ENCODE measurements at regions not wholly inside any gene's neighbourhood (a gene's known extent, or its start where the extent isn't known, plus 50 kb on each side); places are given as distances from the start of the nearest gene placed in this dataset.

DNA sequence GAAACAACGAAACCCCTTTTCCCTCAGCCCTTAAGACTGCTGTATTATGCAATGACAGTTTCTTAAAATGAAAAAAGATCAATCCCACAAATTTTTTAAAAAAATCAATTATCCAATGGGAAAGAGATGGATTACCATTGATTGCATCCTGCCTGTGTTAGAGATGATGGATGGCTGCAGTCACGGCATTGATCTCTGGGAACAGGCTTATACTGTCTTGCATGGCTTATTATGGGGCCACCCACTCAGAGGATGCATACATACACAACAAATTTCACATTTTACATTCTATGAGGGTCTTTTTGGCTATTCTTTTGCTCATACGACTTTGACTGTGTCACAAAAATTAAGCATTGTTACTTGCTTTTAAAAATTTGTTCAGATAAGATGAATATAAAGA, 724.3 kb downstream of the HDGFL1 start:
- no peak for TF ChIP-seq RAD21 (conservative IDR thresholded peaks at IDR 0.05)
- no peak for TF ChIP-seq EZH2 (IDR thresholded peaks at IDR 0.05; ENCODE audit: borderline replicate concordance, insufficient read depth, low read length, poor library complexity, severe bottlenecking)
- no peak for TF ChIP-seq REST (IDR thresholded peaks at IDR 0.05; ENCODE audit: borderline replicate concordance)
- TF ChIP-seq, protein P1, sequence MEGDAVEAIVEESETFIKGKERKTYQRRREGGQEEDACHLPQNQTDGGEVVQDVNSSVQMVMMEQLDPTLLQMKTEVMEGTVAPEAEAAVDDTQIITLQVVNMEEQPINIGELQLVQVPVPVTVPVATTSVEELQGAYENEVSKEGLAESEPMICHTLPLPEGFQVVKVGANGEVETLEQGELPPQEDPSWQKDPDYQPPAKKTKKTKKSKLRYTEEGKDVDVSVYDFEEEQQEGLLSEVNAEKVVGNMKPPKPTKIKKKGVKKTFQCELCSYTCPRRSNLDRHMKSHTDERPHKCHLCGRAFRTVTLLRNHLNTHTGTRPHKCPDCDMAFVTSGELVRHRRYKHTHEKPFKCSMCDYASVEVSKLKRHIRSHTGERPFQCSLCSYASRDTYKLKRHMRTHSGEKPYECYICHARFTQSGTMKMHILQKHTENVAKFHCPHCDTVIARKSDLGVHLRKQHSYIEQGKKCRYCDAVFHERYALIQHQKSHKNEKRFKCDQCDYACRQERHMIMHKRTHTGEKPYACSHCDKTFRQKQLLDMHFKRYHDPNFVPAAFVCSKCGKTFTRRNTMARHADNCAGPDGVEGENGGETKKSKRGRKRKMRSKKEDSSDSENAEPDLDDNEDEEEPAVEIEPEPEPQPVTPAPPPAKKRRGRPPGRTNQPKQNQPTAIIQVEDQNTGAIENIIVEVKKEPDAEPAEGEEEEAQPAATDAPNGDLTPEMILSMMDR (IDR thresholded peaks at IDR 0.05; ENCODE audit: poor library complexity, severe bottlenecking): no peak
- no peak for TF ChIP-seq MXI1 (conservative IDR thresholded peaks at IDR 0.05; ENCODE audit: poor library complexity, severe bottlenecking)
- TF ChIP-seq POLR2AphosphoS5 (IDR thresholded peaks at IDR 0.05): no peak
- no peak for TF ChIP-seq EP300 (conservative IDR thresholded peaks at IDR 0.05; ENCODE audit: poor library complexity, severe bottlenecking)

Measured in neural cell (in vitro differentiated cells).